ENCODE measurements at regions not wholly inside any gene's neighbourhood (a gene's known extent, or its start where the extent isn't known, plus 50 kb on each side); places are given as distances from the start of the nearest gene placed in this dataset.

- TF ChIP-seq CTCF (conservative IDR thresholded peaks at IDR 0.05; ENCODE audit: low read depth, low read length) (no peak), EZH2 (IDR thresholded peaks at IDR 0.05; ENCODE audit: borderline replicate concordance, low read depth, low read length, poor library complexity, severe bottlenecking) (no peak)
These were observed 128.8 kb upstream of the PRR23C start for GRCh38 chr3:139173372-139174108.

Measured in A673 (cell line).